ENCODE measurements at regions not wholly inside any gene's neighbourhood (a gene's known extent, or its start where the extent isn't known, plus 50 kb on each side); places are given as distances from the start of the nearest gene placed in this dataset.

DNA sequence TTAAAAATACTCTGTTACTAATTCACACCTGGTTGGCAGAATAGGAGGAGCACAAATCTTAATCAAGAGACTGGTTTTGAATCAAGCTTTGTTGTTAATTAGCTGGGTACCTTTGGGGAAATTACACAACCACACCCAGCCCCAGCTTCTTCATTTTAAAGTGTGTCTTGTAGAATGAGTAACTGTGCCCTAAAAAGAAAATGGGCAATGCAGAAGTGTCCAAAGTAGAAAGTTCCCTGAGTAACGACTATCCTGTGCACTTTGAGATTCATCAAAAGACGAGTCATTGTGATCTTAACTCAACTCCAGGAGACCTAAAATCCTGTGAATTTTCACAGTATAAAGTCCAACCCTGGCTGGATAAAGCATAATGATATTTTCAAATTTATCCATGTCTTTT is 792.3 kb upstream of the HS3ST1 start:
- DNase-seq (ENCODE audit: low read depth in 4 of 4, low spot score in 1 of 4): no peak

DNA sequence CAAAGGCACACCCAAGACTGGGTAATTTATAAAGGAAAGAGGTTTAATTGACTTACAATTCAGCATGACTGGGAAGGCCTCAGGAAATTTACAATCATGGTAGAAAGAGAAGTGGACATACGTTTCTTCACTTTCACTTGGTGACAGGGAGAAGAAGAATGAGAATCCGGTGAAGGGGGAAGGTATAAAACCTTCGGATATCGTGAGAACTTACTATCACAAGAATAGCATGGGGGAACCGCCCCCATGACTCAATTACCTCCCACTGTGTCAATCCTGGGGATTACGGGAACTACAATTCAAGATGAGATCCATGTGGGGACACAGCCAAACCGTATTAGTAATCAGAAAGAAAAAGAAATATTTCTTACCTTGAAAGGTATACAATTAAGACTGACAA is 782.9 kb upstream of the HS3ST1 start:
- no peak for DNase-seq (ENCODE audit: low read depth in 4 of 4, low spot score in 1 of 4)

DNA sequence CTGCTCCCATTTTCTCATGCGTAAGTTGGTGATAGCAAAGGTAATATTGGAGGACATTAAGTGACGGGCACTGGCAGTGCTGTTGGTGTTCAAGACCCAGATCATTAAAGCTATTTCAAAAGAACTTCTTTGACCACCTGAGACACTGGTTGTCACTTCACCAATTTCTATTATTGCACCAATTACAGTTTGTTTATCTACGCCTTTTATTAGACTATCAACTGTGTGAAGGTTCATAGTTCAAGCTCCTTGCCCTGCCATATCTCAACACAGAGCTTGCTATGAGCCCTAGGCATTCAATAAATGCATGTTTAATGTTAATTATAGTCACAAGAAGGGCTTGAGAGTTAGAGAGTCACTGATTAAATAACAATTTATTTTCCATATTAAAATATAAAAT is 778.7 kb upstream of the HS3ST1 start:
- no peak for DNase-seq (ENCODE audit: low read depth in 4 of 4, low spot score in 1 of 4)

GRCh38 chr4:12206091-12206490 is 777.4 kb upstream of the HS3ST1 start:
- DNase-seq (ENCODE audit: low read depth in 4 of 4, low spot score in 1 of 4): no peak

GRCh38 chr4:12203945-12204344 is 775.3 kb upstream of the HS3ST1 start:
- no peak for DNase-seq (ENCODE audit: low read depth in 4 of 4, low spot score in 1 of 4)

GRCh38 chr4:12200226-12200625 is 771.5 kb upstream of the HS3ST1 start:
- no peak for DNase-seq (ENCODE audit: low read depth in 4 of 4, low spot score in 1 of 4)

- DNase-seq (ENCODE audit: low read depth in 4 of 4, low spot score in 1 of 4): no peak
These were observed 757.8 kb upstream of the HS3ST1 start for GRCh38 chr4:12186526-12186925.

- DNase-seq (ENCODE audit: low read depth in 4 of 4, low spot score in 1 of 4): no peak
These were observed 750.2 kb upstream of the HS3ST1 start for GRCh38 chr4:12178614-12179610.

DNA sequence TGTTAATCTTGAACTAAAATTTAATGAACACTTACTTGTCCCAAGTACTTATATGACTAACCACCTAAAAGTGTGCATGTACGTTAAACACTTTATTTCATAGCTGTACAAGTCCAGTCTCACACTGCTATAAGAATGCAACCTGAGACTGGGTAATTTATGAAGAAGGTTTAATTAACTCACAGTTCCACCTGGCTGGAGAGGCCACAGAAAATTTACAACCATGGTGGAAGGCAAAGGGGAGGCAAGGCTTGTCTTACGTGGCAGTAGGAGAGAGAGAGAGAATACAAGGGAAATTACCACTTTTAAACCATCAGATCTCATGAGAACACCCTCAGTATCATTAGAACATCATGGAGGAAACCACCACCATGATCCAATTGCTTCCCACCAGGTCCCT is 748.7 kb upstream of the HS3ST1 start:
- DNase-seq (ENCODE audit: low read depth in 4 of 4, low spot score in 1 of 4): no peak

- DNase-seq (ENCODE audit: low read depth in 4 of 4, low spot score in 1 of 4): no peak
These were observed 744.8 kb upstream of the HS3ST1 start for GRCh38 chr4:12173496-12173895.

GRCh38 chr4:12172198-12172973 is 743.7 kb upstream of the HS3ST1 start:
- DNase-seq (ENCODE audit: low read depth in 4 of 4, low spot score in 1 of 4): no peak

GRCh38 chr4:12170308-12170707 is 741.6 kb upstream of the HS3ST1 start:
- no peak for DNase-seq (ENCODE audit: low read depth in 4 of 4, low spot score in 1 of 4)

DNA sequence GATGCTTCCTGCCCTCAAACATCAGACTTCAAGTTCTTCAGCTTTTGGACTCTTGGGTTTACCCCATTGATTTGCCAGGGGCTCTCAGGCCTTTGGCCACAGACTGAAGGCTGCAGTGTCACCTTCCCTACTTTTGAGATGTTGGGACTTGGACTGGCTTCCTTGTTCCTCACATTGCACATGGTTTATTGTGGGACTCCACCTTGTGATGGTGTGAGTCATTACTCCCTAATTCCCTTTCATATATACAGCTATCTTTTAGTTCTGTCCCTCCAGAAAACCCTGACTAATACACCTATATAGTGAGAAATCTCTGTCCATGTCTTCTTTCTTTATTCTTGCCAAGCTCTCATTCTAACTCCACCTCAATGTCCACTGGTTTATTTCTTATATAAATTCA is 736.9 kb upstream of the HS3ST1 start:
- DNase-seq (ENCODE audit: low read depth in 4 of 4, low spot score in 1 of 4): no peak

DNA sequence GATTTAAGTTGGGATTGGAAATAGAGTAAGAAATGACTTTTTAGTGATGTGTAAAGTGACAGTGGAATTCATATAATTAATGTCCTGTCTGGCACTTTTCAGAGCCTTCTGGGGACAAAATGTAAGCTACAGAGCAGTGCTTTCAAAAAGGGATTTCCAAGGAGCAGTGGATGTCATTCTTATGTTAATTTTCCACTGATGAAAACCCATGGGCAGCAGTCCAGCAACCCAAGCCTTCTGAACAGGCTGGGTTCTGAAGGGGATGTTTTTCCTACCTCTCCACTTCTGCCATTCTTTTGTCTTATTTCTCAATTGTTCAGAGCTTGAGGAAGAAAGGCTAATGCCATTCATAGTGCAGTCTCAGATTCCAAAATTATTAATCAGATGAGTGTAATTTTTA is 717.6 kb upstream of the HS3ST1 start:
- DNase-seq (ENCODE audit: low read depth in 4 of 4, low spot score in 1 of 4): no peak

DNA sequence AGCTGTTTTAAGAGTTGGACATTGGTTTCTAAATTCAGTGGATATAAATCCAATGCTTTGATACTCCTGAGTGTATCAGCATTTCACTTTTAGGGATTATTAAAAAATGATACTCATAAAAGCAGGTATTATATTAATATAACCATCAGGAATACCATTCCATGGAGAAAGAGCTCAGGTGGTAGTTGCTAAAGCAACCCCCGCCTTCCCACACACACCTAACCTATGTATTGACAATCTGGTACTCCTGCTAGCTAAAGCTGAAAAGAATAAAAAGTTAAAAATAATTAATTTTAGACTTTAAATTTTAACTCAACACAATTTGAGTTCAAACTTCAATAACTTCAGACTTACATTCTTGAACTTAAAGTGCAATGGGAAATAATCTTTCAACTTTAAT is 717.1 kb upstream of the HS3ST1 start:
- no peak for DNase-seq (ENCODE audit: low read depth in 4 of 4, low spot score in 1 of 4)

DNA sequence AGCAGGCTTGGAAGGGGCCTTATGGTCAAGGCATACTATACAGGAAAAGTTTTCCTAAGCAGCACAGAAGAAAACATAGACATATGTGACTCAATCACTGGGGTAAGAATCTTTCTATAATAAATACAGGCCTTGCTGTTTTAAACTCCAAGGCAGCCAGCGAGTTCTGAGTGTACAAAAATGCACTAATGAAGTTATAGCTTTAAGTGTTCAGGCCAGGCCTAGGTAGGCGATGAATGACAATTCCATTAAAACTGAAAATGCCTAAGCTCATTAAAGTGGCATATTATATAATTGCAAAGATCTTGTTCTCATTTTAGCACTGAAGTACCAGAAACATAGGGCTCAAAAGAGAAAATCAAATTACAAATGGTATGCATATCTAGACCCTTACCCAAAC is 716.4 kb upstream of the HS3ST1 start:
- no peak for DNase-seq (ENCODE audit: low read depth in 4 of 4, low spot score in 1 of 4)

DNA sequence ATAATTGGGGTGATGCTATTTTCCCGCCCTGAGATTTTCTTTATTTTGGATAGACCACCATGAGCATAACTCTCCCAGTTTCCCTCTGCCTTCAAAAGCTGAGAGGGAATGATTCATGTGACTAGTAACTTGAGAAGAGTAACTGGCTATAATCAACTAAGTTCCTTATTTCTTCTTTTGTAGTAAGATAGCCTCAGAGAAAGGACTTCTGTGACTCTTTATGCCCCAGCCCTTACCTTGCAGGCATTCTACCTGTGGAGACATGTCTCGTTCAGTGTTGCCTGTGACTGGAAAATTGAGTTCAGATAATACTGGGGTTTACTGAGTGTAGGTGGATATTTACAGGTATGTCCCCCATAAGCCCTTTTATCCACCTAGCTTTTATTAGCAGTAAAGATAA is 715.4 kb upstream of the HS3ST1 start:
- DNase-seq (ENCODE audit: low read depth in 4 of 4, low spot score in 1 of 4): no peak

GRCh38 chr4:12140864-12141263 is 712.2 kb upstream of the HS3ST1 start:
- no peak for DNase-seq (ENCODE audit: low read depth in 4 of 4, low spot score in 1 of 4)

DNA sequence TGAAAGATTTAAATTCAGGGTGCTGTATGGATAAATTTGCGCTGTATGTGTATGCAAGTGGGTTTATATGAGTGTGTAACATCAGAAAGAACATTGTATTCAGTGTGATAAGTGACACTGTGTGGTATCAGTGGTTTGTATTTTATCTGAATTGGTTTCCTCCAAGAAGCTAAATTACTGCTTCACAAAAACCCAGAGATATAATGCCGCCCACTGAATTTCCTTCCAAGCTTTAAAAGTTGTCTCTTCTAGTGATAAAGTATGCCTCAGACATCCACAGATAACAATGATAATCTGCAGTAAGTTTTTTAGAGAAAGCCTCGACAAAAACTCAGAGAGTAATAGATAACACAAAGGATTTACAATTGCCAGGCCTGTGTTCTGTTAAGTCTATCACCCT is 710.6 kb upstream of the HS3ST1 start:
- no peak for DNase-seq (ENCODE audit: low read depth in 4 of 4, low spot score in 1 of 4)

GRCh38 chr4:12138488-12138887 is 709.8 kb upstream of the HS3ST1 start:
- no peak for DNase-seq (ENCODE audit: low read depth in 4 of 4, low spot score in 1 of 4)

DNA sequence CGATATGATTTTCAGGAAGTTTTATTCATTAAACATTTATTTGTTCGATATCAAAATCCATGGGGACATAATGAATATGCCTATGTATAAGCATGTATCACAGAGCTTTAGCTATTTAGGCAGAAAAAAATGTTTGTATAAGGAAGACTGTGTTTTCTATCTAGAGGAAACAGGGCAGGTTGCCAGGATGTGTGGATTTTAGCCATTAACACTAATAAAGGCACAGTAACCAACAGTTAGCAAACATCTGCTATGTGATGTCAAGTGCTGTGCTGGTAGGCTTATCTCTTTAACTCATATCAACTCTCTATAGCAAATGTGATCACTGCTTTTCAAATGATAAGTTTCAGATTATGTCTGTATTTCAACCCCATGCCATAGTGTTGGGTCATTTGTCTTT is 708.9 kb upstream of the HS3ST1 start:
- DNase-seq (ENCODE audit: low read depth in 4 of 4, low spot score in 1 of 4): no peak

- no peak for DNase-seq (ENCODE audit: low read depth in 4 of 4, low spot score in 1 of 4)
These were observed 697.8 kb upstream of the HS3ST1 start for GRCh38 chr4:12126474-12126873.
